DOHH2 (cell line): ENCODE measurements at regions not wholly inside any gene's neighbourhood (a gene's known extent, or its start where the extent isn't known, plus 50 kb on each side); places are given as distances from the start of the nearest gene placed in this dataset.
"Not testable (repeated sequence)": the region's sequence is repeated elsewhere in the genome, so short reads cannot be mapped to it uniquely, and the experiment has no call there.

Experiments used
- CTCF ChIP-seq: fragments of 200-600 bp; sonication (generic); IDR thresholded peaks from one replicate; pipeline ENCODE4 v1.5.1; 2014; ENCODE audit warnings: antibody characterized with exemption, mild to moderate bottlenecking, low read depth, low read length; ENCODE audit not compliant: poor library complexity, severe bottlenecking
- EZH2phosphoT487 ChIP-seq: fragments of 200-600 bp; sonication (generic); IDR thresholded peaks from 2 replicates; pipeline ENCODE4 v1.6.1; 2017; ENCODE audit warnings: borderline replicate concordance, mild to moderate bottlenecking, antibody characterized with exemption, low read length, moderate library complexity, mixed read lengths

GRCh38 chr10:89988361-89988760 is 287.0 kb downstream of the KIF20B start:
- TF ChIP-seq CTCF, EZH2phosphoT487: not testable (repeated sequence)
